ENCODE measurements at regions not wholly inside any gene's neighbourhood (a gene's known extent, or its start where the extent isn't known, plus 50 kb on each side); places are given as distances from the start of the nearest gene placed in this dataset.
"Not testable (repeated sequence)": the region's sequence is repeated elsewhere in the genome, so short reads cannot be mapped to it uniquely, and the experiment has no call there.

GRCh38 chr4:9103148-9103524 is 67.1 kb upstream of the FAM90A26 start:
- not testable (repeated sequence) for TF ChIP-seq EP300, CTCF, POLR2AphosphoS5, POLR2A (IDR thresholded peaks at IDR 0.05)

All from gastroesophageal sphincter (tissue), 3 donors.